ENCODE measurements at regions not wholly inside any gene's neighbourhood (a gene's known extent, or its start where the extent isn't known, plus 50 kb on each side); places are given as distances from the start of the nearest gene placed in this dataset.

DNA sequence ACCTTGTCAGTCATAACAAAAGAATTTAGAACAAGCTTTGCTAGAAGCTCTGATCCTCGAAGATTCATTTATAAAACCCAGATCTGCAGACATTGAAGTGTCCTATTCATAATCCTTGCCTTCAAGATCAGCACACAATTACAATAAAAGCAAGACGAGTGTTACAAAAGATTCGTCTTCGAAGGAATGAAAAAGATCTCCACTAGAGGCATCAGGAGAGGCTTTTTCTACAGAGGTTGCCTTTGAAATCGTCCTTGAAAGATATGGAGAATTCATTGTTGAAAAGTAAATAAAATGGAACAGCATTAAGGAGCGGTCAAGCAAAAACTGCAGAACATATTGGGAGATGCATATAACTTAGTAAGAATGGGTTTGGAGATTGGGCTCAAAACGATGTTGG lies 146.4 kb downstream of the BMP4 start:
- H3K4me3 ChIP-seq (ENCODE audit: low read depth, low read length), result no peak overlapping the region

DNA sequence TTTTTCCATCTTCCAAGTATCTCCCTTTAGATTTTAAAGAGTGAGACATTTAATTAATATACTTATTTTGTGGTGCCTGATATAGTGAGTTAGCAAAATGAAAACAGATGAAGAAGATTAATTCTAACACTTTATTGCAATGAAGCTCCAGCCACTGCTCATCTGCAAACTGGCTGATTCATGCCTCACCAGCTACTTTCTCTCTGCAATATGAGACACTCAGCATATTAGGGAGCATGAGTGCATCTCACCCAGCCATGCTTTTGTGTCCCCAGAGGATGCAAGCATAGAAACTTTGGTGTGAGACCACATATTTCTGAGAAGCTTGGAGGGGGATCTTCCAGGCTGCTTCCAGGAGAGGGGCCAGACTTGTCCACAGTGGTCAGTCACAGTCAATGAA lies 148.6 kb downstream of the BMP4 start:
- no peak overlapping the region for H3K4me3 ChIP-seq (ENCODE audit: low read depth, low read length)

DNA sequence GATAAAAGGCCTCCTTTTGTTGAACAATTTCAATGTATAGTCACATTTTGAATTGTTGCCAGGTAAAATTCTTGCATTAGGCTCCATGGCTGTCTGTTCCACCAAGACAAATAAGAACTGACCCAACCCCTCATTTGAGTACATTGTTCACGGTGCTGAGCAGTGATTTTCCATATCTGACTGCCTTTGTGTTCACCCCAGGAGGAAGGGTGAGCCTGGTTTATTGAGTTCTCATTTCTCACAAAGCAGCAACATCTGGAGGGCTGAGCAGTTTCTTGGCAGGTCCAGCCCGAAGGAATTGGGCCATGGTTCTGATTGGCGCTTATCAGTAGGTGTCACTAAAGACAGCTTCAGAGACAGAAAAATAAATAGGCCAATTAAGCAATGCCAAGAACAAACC lies 149.1 kb downstream of the BMP4 start:
- no peak overlapping the region for H3K4me3 ChIP-seq (ENCODE audit: low read depth, low read length)

DNA sequence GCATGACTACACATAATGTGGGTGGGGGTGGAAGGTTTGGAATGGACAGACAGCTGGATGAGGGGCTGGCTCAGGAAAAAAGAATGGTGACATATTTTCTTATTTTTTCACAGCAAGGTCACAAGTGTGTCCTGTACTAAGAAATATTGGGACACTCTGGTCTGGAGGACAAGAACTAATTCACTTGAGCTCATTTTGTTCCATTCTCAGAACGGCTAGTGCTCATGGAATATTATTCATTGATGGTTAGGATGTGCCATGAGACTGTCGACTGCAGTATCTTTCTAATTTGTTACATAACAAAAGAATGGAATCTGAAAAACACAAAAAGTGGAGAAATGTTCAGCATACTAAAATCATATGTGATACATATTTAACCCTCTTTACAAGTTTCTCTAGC lies 149.5 kb downstream of the BMP4 start:
- no peak overlapping the region for H3K4me3 ChIP-seq (ENCODE audit: low read depth, low read length)

DNA sequence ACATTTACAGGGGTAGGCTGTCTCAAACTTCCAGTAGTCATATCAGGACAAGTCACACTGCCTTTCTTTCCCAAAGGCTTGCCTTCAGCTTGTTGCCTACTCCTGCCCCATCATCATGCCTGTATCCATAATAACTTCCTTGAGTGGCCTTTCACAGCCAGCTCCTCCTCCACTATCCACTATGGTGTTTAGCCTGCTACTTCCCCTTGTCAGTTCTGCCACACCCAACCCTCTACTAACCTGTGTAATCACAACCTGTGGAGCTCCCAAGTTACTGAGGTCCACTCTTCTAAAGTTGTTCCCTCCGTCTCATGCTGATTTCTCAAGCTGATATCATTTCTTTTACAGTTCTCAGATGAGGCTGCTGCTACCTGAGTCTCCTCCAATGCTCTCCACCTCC lies 159.9 kb downstream of the BMP4 start:
- H3K4me3 ChIP-seq (ENCODE audit: low read depth, low read length), result no peak overlapping the region

DNA sequence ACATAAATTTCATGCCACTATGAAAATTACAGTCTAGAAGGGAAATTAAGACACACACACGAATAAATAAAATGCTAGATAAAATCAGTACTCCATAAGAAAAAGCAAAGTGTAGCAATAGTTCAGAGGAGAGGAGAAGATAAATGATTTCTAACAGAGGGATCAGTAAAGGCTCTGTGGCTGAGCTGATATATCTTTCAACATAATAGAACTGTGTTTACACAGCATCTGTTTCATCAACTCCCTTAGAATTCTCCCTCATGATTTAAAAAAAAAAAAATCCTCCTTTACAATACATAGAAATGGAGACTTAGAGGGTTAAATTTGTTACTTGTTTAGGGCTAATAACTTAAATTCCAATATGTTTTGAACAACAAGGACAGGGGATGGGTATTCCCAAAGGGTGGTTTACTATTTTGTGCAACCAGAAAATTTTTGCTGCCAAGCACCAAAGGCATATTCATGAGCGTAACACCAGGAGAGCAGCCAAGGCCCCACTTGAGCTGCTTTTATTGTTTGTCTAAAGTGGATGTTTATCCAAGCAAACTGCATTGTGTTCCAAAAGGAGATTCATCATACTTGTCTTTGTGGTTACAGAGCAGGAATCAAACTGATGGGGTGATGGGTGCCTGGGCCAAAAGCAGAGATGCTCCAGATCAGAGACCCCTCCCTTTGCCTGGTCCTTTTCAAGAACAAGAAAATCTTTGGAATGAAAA lies 162.7 kb downstream of the BMP4 start:
- H3K4me3 ChIP-seq (ENCODE audit: low read depth, low read length), result no peak overlapping the region

DNA sequence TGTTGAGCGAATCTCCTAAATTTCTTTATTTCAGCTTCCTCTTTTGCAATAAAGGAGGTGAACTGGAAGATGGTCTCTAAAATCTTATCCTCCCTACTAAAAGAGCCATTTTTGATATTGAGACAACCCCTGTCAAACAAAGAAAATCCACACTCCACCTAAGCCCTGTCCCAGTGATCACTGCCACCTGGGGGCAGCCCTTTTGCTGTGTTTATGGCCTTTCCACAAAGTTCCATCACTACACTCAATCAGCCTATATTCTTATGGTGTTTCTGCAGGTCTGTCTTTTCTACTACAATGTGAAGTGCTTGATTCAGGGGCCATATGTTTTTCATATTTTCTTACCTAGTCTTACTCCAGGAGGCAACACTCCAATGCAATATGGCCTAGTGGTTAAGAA lies 163.7 kb downstream of the BMP4 start:
- H3K4me3 ChIP-seq (ENCODE audit: low read depth, low read length), result no peak overlapping the region

DNA sequence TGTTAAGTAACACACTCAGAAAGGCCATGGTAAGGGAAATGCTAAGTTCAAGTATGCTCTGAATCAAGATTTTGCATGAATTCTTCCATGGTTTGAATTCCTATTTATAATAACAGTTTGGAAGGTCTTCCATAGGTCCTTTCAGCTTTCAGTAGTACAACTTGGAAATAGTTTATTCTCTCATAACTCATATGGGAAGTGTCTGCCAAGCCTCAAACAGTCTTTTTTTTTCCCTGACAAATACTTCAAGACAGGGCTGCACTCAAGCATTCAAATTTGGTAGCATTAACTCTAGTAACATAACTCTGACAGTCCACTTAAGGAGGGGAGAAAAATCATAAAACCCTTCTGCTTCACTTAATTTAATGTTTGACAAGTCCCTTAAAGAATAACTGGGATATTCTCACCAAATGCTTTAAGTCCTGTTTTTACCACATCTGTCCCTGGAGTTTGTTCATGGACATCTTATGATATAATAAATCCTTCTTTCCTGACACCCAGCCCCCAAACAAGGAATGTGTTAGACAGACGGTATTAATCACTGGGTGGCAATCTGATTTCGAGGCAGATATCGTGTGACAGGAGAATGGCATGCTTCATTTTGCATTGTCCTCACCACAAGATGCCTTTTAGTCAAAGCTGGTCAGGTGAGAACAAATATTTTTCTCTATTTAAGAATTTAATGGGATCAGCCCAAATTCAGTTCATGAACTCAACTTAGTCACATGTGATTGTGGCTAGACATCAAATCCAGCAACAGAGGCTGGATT lies 165.7 kb downstream of the BMP4 start:
- no peak overlapping the region for H3K4me3 ChIP-seq (ENCODE audit: low read depth, low read length)

DNA sequence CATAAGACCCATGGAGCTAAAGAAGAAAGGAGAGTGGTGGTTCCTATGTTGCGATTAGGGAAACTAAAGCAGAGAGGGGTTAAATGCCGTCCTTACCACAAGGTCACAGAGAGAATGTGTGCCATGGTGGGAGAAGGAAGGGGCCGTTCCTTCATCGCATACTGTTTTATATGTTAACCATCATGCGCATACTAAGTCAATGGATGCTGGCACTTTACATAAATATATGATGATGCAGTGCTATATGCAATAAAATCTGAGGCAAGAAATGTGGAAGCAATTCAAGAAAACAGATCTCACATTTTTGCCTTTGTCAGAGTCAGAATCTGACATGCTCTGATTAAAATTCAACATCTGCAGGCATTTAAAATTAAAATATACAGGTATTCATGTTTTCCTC lies 168.1 kb downstream of the BMP4 start:
- H3K4me3 ChIP-seq (ENCODE audit: low read depth, low read length), result no peak overlapping the region

DNA sequence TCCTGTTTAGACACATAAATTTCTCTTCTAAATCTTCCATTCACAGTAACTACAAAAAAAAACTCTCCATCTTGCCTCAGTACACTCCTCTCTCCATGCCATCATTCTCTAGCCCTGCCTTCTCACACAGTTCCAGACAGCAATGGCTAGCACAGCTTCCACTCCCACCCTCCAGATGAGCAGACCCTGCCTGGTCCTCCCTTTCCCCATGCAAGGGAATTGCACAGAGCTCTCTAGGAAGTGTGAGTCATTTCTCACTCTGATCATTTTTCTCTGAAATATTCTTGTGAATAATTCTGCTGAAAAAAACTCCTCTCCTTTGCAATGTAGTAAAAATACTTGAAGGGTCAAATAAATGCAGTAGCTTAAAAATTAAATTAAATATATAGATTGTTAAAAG lies 170.6 kb downstream of the BMP4 start:
- H3K4me3 ChIP-seq (ENCODE audit: low read depth, low read length), result no peak overlapping the region

DNA sequence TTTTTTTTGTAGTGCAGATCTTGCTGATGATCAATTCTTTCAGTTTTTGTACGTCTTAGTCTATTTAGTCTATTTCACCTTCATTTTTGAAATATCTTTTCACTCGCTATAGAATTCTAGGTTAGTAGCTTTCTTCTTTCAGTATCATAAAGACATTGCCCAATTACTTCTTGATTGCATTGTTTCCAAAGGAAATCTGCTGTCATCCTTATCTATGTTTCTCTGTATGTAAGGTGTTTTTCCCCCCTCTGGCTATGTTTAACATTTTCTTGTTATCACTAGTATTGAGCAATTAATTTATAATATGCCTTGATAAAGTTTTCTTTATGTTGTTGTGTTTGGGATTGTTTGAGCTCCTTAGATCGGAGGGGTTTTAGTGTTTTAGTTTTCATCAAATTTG lies 171.9 kb downstream of the BMP4 start:
- H3K4me3 ChIP-seq (ENCODE audit: low read depth, low read length), result no peak overlapping the region

DNA sequence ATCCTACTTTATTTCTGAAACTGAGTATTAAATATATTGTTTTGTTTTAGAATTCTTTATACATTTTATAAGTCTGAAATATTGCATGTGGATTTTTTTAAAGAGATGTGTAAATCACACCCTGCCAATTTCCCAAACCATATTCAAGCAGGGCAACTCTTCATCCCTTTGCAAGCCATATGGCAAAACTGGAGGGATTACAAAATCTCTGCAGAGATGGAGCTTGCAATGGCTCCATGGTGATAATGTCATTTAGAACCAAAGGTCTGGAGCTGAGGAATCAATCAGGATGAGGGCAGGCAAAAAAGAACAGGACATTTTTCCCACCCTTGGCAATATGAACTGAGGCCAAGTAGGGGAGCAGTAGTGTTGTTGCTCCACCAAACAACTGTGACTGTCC lies 173.4 kb downstream of the BMP4 start:
- H3K4me3 ChIP-seq (ENCODE audit: low read depth, low read length), result no peak overlapping the region

DNA sequence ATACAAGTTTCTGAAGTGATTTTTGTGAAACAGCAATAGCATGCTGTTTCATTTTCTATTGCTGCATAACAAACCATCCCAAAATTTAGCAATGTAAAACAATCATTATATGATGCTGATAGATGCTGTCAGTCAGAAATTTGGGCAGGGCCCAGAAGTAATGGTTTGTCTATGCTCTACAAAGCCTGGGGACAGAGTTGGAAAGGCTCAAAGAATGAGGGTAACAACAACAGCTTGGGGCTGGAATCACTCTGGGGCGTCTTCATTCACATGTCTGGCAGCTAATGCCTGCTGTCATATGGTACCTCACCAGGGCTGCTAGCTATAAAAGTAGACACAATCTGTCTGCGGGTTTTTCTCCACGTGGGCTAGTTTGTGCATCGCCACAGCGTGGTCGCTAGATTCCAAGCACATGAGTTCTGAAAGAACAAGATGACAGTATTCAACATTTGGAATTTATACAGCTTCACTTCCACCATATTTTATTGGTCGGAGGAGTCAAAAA lies 176.5 kb downstream of the BMP4 start:
- no peak overlapping the region for H3K4me3 ChIP-seq (ENCODE audit: low read depth, low read length)

DNA sequence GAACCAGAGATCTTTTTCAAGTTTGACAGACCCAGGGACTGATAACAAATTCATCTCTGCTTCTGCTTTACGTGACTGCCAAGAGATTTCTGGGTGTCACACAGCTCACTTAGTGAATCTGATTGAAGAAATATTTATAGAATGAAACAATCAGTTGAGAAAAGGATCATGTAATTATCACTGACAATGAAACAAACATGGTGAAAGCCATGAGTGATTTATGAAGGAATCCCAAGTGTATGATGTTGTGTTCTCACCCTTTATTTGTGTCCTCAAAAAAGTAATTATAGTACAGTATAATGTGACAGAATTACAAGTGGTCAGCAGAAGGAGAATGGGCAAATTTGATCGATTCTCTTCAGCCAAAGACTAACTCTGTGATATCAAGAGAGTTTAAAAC lies 177.3 kb downstream of the BMP4 start:
- H3K4me3 ChIP-seq (ENCODE audit: low read depth, low read length), result no peak overlapping the region

DNA sequence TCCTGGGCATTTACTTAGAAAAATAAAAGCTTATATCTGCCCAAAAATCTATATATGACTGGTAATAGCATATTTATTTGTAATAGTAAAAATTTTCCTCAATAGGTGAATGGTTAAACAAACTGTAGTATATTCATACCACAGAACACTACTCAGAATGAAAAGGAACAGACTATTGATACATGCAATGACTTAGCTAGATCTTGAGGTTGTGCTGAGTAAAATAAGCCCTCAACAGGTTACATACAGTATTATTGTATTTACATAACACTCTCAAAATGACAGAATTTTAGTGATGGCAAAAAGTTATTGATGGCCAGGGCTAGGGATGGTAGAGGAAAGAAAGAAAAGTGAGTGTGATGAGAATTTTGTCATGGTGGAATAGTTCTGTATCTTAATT lies 178.4 kb downstream of the BMP4 start:
- H3K4me3 ChIP-seq (ENCODE audit: low read depth, low read length), result no peak overlapping the region

DNA sequence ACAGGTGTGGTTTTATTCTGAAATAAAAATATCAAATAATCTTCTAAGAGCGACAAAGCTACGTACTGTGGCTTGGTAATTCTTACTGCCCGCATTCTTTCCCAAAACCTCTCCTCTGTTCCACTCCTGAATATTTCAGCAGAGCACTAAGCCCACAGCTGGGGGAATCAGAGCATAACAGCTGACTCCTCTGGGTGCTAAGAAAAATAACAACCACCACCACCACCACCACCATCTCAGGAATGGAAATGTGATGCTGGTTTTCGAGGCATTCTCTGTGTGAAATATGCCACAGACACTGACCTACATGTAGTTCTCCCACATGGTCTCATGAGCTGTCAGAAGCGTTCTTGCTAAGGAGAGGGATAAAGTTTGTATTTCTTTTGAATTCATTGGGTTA lies 183.7 kb downstream of the BMP4 start:
- H3K4me3 ChIP-seq (ENCODE audit: low read depth, low read length), result no peak overlapping the region

DNA sequence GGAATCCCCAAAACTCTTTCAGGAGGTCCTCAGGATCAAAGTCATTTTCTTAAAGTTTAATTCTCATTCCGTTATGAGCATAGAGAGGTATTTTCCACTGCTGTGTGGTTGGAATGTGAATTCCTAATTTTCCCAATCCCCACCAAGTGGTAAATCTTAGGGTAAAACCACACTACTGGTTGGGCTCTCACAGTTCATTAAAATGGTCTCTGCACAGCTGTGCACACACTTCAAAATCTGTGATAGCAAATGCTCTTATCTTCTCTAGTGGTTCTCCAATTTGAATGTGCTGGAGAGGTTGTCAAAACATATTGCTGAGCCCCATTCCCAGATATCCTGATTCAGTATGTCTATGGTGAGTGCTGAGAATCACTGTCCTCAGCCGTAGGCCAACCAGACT lies 189.1 kb downstream of the BMP4 start:
- H3K4me3 ChIP-seq (ENCODE audit: low read depth, low read length), result no peak overlapping the region

DNA sequence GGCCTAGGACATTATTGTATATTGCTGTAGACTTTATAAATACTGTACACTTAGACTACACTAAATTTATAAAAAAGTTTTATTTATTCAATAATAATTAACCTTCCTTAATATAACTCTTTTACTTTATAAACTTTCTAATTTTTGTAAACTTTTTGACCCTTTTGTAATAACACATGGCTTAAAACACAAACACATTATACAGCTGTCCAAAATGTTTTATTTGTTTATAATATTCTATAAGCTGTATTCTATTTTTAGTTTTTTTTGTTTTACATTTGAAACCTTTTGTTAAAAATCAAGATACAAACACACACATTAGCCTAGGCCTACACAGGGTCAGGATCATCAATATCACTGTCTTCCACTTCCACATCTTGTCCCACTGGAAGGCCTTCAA lies 190.0 kb downstream of the BMP4 start:
- H3K4me3 ChIP-seq (ENCODE audit: low read depth, low read length), result no peak overlapping the region

DNA sequence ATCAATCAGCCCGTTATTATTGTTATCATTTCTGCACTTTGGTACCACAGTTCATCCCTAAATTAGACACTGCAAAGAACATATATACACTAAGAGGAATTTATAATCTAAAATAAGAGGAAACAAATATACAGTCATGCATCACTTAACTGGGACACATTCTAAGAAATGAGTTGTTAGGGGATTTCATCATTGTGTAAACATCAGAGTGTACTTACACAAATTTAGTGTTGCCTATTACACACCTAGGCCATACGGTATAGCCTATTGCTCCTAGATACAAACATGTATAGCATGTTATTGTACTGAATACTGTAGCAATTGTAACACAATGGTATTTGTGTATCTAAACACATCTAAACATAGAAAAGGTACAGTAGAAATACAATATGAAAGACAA lies 190.5 kb downstream of the BMP4 start:
- H3K4me3 ChIP-seq (ENCODE audit: low read depth, low read length), result no peak overlapping the region

DNA sequence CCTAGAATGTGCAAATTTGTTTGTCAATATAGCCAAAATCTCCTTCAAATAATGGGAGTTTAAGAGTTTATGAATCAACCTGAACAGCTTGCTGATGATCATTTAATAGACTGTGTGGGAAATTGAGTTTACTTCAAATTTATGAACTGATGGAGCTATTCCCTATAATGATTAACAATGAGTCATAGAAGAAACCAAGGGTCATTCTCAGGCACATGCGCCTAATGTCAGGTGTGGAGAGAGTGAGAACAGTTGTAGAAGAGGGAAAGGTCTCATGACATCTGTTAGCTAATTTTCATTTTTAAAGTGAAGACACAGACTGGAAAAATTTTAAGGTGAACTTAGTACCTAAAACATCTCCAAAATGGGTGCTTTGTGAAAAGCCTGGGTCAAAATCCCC lies 191.8 kb downstream of the BMP4 start:
- no peak overlapping the region for H3K4me3 ChIP-seq (ENCODE audit: low read depth, low read length)

DNA sequence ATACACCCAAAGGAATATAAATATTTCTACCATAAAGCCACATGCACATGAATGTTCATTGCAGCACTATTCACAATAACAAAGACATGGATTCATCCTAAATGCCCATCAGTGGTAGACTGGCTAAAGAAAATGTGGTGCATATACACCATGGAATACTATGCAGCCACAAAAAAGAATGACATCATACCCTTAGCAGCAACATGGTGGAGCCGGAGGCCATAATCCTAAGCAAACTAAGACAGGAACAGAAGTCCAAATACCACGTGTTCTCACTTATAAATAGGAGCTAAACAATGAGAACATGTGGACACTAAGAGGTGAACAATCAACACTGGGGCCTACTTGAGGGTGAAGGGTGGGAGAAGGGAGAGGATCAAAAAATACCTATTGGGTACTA lies 198.5 kb downstream of the BMP4 start:
- H3K4me3 ChIP-seq (ENCODE audit: low read depth, low read length), result no peak overlapping the region

DNA sequence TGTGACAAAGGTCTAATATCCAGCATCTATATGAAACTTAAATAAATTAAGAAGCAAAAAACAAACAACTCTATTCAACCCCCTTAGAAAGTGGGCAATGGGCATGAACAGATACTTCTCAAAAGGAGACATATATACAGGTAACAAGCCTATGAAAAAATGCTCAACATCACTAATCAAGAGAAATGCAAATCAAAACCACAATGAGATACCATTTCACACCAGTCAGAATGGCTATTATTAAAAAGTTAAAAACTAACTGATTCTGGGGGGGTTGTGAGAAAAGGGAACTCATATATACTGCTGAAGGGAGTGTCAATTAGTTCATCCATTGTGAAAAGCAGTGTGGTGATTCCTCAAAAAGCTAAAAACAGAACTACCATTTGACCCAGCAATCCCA lies 198.9 kb downstream of the BMP4 start:
- no peak overlapping the region for H3K4me3 ChIP-seq (ENCODE audit: low read depth, low read length)

DNA sequence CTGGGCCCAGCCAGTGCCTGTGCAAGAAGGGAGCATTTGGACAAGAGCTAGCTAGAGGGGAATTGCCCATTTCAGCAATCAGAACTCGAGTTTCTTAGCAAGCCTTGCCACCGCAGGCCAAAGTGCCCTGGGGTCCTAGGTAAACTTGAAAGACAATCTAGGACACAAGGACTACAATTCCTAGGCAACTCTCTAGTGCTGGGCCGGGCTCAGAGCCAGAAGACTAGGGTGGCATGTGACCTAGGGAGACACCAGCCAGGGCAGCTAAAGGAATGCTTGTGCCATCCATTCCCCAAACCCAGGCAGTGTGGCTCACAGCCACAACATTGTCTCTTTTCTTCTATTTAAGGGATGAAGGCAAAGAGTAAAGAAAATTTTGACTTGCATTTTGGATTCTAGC lies 205.0 kb downstream of the BMP4 start:
- no peak overlapping the region for H3K4me3 ChIP-seq (ENCODE audit: low read depth, low read length)

Data from iPS-11a (cell line).